8988T (cell line): ENCODE measurements at regions not wholly inside any gene's neighbourhood (a gene's known extent, or its start where the extent isn't known, plus 50 kb on each side); places are given as distances from the start of the nearest gene placed in this dataset.
"Not testable (repeated sequence)": the region's sequence is repeated elsewhere in the genome, so short reads cannot be mapped to it uniquely, and the experiment has no call there.

Source experiments
- DNase-seq: peaks from one replicate; pipeline ENCODE4 v3.0.0; 2011

- no peak for DNase-seq
Observed at GRCh38 chr18:47727409-47727808, 203.1 kb downstream of the SMAD2 start.

DNA sequence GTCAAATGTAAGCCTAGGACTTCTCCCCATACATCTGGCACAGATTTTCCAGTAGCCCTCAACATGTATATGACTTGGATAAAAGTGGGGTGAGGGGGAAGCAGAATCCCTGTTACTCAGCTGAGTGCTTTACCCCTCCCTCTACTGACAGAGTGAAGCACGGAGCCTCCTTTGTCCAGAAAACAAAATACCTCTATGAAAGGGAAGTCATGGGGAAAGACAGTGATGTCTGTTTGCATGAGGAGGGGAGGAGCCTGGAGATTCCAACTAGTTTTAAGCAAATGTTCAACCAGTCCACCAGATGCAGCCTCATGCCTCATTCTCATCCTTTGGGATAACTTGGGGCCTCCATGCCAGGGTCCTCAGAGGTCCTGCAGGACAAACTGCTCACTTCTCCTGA is 203.9 kb downstream of the SMAD2 start:
- DNase-seq, result no peak

DNA sequence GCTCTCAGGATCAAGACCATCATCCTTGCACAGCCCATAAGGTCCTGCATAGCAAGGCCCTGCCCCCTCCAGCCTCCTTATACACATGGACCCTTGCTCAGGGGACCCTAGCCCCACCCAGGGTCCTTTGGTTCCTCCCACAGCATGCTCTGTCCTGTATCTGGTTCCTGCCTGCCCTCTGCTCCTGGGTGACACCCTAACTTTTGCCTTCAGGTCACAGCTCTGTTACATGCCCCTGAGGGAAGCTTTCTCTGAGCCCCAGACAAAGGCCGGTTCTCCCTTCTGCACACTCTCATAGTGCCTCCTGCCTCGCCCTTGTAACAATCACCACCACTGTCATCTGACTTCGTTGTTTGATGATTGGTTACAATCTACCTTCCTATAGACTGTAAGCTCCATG is 204.8 kb downstream of the SMAD2 start:
- no peak for DNase-seq

DNA sequence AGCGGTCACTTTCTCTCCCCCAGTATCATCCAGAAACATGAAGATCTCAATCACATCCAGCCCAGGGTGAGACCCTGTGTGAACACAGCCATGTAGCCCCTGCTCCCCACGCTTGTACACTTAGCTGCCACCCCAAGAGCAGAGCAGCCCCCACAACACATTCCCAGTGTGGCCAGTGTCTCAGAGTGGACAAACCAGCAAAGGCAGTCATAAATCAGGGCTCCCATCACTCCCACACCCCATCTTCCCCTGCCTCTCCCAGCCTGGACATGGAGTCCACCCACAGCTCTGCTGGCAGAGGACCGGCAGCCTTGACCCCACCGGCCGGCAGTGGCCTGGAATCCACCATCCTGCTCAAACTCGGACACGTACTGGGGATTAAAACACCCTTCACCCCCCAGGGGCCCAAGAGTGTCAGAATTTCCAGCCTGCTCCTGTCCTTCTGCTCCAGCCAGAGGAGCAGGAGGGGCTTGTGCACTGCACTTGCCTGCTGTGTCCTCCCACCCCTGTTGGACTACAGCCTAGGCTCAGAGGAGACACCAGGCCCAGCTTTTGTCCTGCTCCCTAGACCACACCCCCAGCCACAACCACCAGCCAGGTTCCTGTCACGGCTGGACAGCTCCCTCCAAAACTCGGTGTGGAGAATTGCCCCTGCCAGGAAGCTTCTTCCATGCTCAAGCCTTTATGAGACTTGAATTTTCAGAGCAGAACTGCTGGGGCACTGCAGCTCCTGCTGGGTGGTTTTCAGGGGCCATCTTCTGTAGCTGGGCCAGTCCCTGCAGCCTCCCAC is 206.1 kb downstream of the SMAD2 start:
- no peak for DNase-seq

DNA sequence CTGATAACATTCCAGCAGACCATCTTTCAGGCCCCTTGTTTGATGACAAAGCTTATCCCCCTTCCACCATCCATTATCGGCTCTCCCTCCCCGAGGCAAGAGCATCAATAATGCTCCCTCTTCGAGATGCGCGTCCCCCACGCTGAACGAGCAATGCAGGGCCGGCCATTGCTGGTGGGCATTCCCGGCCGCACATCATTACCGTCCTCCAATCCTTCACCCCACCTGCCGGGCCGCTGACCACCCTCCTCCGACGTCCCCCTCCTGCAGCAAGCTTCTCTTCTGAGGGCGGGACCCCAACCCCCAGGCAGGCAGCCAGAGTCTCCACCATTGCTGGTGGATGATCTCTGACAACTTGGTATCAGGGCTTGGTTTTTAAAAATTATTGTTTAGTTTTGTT is 208.6 kb downstream of the SMAD2 start:
- DNase-seq, result no peak

- no peak for DNase-seq
Observed at GRCh38 chr18:47720741-47721140, 209.7 kb downstream of the SMAD2 start.

GRCh38 chr18:47719096-47719780 is 211.2 kb downstream of the SMAD2 start:
- no peak for DNase-seq

DNA sequence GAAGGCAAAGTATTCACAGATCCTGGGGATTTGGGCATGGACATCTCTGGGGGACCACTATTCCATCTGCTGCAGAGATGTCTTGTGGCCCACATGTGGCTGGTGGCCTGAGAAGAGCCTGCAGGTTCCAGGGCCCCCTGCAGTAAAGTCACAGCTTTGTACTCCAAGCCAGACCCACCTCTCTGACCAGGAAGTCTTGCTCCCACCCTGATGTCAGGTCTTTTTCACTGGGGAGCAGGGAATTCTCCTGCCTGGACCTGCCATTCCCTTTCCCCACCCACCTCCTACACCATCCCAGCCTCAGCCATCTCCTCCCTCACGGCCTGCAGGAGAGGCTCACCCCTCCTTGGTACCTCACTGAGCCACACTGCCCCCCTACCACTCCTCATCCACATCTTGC is 211.8 kb downstream of the SMAD2 start:
- no peak for DNase-seq

GRCh38 chr18:47717257-47717656 is 213.2 kb downstream of the SMAD2 start:
- DNase-seq, result no peak

DNA sequence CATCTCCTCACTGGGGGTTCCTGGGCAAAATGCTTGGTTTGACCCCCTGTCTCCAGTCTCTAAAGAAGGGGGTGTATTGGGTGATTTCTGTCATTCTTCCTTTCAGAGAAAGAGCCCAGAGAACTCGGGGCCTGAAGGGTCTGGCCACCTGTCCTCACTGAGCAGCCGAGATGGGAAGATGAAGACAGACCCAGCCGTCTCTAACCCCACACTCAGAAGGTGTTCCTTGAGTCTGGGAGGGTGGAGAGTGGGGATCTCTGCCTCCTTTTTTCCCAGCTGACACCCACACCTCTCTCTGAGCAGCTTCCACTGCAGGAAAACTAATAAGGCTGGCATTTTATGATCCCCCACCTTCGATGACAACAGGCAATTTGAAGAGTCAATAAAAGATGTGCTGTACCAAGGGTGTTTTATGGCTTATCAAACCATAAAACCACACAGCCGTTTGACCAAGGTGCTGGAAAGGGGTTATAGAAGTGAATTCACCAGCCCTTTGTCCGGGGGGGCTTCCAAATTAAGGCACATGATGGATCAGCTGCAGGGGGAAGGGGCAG is 213.8 kb downstream of the SMAD2 start:
- no peak for DNase-seq

DNA sequence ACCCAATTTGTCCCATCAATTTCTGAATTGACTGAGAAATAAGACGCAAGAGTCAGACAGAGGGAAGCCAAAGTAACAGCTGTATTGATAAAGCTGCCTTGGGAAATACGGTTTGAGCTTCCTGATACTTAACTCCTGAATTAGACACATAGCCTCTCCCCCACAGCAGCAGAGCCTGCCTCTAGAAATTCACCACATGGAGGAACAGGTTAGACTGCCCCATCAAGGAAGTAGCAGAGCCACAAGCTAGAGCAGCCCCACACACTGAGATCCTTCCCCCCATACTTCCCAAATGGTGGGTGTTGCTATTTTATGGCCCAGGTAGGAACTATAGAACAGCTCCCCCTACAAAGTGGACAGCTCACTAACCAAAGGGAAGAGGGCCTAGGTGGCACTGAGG is 220.0 kb downstream of the SMAD2 start:
- DNase-seq, result no peak

DNA sequence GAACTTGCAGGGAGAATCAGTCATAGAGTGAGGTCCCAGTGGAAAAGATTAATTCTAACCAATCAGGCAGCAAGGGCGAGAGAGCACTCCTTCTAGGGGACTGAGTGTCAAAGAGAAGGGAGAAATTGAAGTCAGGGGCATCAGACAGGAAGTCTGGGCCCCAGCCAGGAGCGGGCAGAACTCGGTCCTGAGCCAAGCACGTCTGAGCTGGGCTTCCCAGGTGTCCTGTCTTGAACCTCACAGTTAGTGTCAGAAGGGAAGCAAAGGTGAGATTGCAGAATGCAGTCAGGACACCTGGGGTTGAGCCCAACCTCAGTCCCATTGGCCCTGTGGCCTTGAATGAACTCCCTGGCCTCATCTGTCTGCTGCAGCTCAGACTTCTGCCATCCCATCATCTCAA is 220.9 kb downstream of the SMAD2 start:
- DNase-seq, result no peak

GRCh38 chr18:47708206-47708605 is 222.3 kb downstream of the SMAD2 start:
- DNase-seq, result no peak

- no peak for DNase-seq
Observed at GRCh38 chr18:47701134-47701533, 229.3 kb downstream of the SMAD2 start.

- no peak for DNase-seq
Observed at GRCh38 chr18:47696870-47697269, 233.6 kb downstream of the SMAD2 start.

DNA sequence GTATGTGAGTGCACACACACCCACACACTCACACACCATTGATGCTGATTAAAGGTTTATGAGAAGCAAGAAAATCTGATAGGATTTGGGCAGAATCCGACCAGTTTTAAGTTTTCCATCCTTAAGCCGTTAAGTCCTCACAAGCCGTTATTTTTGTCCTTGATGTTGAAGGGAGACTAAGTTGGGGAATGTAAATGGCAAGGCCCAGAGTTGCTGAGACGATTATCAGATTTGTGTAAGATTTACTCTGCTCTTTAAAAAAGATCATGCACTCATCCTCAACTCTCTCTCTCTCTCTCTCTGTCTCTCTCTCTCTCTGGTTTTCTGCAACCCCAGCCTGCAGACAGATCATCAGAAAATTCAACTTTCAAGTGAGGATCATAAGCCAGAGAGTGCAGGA is 238.8 kb downstream of the SMAD2 start:
- no peak for DNase-seq

DNA sequence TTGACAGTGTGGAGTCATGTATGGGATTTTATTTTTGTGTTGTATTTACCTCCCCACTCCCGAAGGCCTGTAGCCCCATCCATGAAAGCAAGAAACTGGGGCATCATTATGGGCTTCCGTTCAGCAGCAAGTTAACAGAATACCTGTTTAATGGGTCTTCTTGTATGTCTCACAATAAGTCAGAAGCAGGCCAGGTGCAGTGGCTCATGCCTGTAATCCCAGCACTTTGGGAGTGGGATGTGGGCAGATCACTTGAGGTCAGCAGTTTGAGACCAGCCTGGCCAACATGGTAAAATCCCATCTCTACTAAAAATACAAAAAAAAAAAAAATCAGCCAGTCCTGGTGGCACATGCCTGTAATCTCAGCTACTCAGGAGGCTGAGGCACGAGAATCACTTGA is 239.7 kb downstream of the SMAD2 start:
- DNase-seq, result not testable (repeated sequence)

GRCh38 chr18:47689371-47689770 is 241.1 kb downstream of the SMAD2 start:
- no peak for DNase-seq

GRCh38 chr18:47686806-47687205 is 243.7 kb downstream of the SMAD2 start:
- DNase-seq, result no peak

DNA sequence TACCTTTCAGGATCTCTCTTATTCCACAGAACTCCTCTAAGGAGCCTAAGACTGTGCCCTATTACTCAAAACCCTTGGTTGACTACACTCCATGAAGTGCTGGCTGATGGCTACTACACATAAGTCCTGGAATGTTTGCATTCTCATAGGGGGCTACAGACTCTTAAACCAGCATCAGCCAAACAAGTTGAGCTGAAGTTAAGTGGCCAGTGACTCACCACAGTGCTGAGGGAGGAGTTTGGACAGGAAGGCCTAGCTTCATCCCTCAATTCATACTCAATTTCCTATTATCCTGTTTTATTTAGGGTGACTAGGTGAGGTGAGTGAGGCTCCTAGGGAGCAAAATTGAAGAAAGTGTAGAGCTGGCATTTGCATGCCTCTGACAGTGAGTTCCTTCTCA is 246.7 kb downstream of the SMAD2 start:
- no peak for DNase-seq

GRCh38 chr18:47682876-47683275 is 247.6 kb downstream of the SMAD2 start:
- DNase-seq, result no peak

DNA sequence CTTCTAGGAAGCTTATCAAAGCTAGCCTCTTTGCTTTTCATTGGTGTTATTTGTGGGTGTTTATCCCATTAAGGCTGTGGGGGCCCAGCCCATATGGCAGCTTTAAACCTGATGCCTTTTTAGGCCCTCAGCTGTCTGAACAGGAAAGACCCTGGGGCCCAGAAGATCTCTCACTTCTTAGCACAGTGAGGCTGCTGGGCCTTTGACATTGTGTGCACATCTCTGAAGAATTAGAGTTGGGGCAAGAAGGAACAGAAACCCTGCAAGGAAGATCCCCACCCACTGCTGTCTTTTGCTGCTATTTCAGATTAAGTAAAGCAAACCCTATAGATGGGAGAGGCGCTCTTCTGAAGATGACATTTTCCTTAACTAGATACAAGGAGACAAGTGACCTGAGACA is 250.0 kb downstream of the SMAD2 start:
- DNase-seq, result no peak

GRCh38 chr18:47679864-47680263 is 250.6 kb downstream of the SMAD2 start:
- DNase-seq, result no peak

GRCh38 chr18:47677952-47678351 is 252.5 kb downstream of the SMAD2 start:
- no peak for DNase-seq
